Nephron (organoid): ENCODE measurements at regions not wholly inside any gene's neighbourhood (a gene's known extent, or its start where the extent isn't known, plus 50 kb on each side); places are given as distances from the start of the nearest gene placed in this dataset.

Experiments
- H3K27ac Mint-ChIP-seq, 3 experiments: 2 replicates each; pipeline ENCODE4 v1.8.0; 2020; ENCODE audit warnings: mixed read lengths in 3 of 3, mild to moderate bottlenecking in 2 of 3, moderate library complexity in 1 of 3
- H3K27me3 Mint-ChIP-seq: 2 replicates; pipeline ENCODE4 v1.8.0; 2021; ENCODE audit warnings: low read depth, mild to moderate bottlenecking, moderate library complexity, mixed read lengths
- H3K36me3 Mint-ChIP-seq: 2 replicates; pipeline ENCODE4 v1.8.0; 2020; ENCODE audit warnings: low read depth, mixed read lengths
- H3K4me1 Mint-ChIP-seq: 2 replicates; pipeline ENCODE4 v1.8.0; 2020; ENCODE audit warnings: mixed read lengths
- H3K4me3 Mint-ChIP-seq, 3 experiments: 2 replicates each; pipeline ENCODE4 v1.8.0; 2020; ENCODE audit warnings: mild to moderate bottlenecking in 3 of 3, mixed read lengths in 3 of 3, moderate library complexity in 2 of 3
- H3K9me3 Mint-ChIP-seq: 2 replicates; pipeline ENCODE4 v1.8.0; 2020; ENCODE audit warnings: mixed read lengths
- TF ChIP-seq, protein P1 (sequence below), 3 experiments: fragments of 200-600 bp; sonication (generic); IDR thresholded peaks; one replicate each; pipeline ENCODE4 v1.5.0; 2021; ENCODE audit warnings: antibody characterized with exemption in 3 of 3; ENCODE audit not compliant: unreplicated experiment in 3 of 3

DNA sequence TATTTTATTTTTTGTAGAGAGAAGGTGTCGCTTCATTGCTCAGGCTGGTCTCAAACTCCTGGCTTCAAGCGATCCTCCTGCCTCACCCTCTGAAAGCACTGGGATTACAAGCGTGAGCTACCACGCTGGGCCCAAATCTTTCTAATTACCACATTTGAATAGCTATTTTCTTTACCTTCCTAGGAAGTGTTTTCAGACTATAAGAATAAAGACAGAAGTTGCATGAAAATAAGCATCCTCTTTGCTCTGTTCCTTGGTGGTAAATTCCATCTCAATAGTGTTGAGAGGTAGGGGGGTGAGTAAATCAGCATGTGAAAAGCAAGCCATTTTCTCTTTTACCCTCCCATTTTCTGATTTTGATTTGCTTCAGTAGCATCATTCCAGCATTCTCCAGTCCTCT, 122.4 kb downstream of the LARP7 start:
- Mint-ChIP-seq H3K27ac (no peak overlapping the region), H3K4me1 (peaks cover 5% of the 10 kb centered on the region), H3K36me3 (no peaks in the 10 kb centered on the region), H3K9me3 (no peaks in the 10 kb centered on the region), H3K4me3 (no peak overlapping the region), H3K27me3 (no peaks in the 10 kb centered on the region)
- TF ChIP-seq, protein P1, sequence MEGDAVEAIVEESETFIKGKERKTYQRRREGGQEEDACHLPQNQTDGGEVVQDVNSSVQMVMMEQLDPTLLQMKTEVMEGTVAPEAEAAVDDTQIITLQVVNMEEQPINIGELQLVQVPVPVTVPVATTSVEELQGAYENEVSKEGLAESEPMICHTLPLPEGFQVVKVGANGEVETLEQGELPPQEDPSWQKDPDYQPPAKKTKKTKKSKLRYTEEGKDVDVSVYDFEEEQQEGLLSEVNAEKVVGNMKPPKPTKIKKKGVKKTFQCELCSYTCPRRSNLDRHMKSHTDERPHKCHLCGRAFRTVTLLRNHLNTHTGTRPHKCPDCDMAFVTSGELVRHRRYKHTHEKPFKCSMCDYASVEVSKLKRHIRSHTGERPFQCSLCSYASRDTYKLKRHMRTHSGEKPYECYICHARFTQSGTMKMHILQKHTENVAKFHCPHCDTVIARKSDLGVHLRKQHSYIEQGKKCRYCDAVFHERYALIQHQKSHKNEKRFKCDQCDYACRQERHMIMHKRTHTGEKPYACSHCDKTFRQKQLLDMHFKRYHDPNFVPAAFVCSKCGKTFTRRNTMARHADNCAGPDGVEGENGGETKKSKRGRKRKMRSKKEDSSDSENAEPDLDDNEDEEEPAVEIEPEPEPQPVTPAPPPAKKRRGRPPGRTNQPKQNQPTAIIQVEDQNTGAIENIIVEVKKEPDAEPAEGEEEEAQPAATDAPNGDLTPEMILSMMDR (IDR thresholded peaks at IDR 0.05; ENCODE audit: unreplicated experiment in 3 of 3): no peak

DNA sequence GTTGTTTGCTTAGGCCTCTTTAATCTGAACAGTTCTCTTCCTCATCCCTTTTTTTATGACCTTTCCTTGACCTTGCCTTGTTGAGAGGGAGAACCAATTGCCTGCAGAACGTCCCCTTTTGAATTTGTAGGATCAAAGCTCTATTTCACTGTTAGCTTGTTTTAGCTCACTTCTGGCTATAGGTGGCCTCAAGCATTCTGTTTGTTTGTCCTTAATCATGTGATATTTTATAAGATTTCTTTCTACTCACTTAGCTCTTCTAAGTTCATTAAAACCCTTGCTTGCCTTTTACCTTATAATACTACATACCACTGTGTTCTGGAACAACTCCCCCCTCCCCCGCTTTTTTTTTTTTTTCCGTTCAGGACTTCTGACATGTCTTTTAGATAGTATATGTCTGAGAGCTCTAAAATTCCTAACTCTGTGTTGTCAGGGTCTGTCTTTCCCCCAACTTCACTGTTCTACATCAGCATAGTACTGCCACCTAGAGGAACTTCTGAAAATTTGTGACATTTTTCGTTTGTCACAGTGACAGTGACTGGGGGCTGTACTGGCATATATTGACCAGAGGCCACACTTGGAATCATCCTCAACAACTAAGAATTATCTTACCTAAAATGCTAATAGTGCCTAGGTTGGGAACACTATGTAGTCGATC, 128.5 kb downstream of the LARP7 start:
- peak overlapping the region; percentile 48 to 64 (median 56) for H3K27ac Mint-ChIP-seq
- H3K27me3 Mint-ChIP-seq: no peaks in the 10 kb centered on the region
- no peaks in the 10 kb centered on the region for H3K9me3 Mint-ChIP-seq
- H3K4me1 Mint-ChIP-seq: peaks cover 13% of the 10 kb centered on the region
- H3K36me3 Mint-ChIP-seq: no peaks in the 10 kb centered on the region
- TF ChIP-seq, protein P1 (IDR thresholded peaks at IDR 0.05; ENCODE audit: unreplicated experiment in 3 of 3): peak; percentile 47 to 65 (median 49)
- H3K4me3 Mint-ChIP-seq: peak overlapping the region; percentile 10 to 14 (median 13)

DNA sequence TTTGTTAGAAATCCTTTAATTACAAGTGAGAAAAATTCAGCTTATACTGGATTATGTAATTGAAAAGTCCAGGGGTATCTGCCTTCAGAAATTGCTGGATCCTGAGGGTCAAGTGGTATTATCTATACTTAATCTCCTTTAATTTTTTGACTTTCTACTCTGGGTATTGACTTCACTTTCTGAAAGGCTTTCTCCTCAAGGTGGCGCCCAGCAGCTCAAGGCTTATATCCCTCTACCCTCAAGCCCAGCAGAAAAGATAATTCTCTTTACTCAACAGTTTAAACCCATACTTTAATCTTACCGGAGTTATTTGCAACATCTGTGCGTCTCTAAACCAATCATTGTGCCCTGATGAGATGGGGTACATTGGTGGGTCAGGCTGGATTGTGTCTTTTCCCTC, 129.5 kb downstream of the LARP7 start:
- Mint-ChIP-seq H3K27ac (peak overlapping the region in 1 of 3 experiments; percentile 13), H3K27me3 (no peaks in the 10 kb centered on the region), H3K4me1 (peaks cover 13% of the 10 kb centered on the region), H3K36me3 (no peaks in the 10 kb centered on the region), H3K9me3 (no peaks in the 10 kb centered on the region), H3K4me3 (no peak overlapping the region)
- TF ChIP-seq, protein P1 (IDR thresholded peaks at IDR 0.05; ENCODE audit: unreplicated experiment in 3 of 3): peak in 2 of 3 experiments; percentile 37 to 44

DNA sequence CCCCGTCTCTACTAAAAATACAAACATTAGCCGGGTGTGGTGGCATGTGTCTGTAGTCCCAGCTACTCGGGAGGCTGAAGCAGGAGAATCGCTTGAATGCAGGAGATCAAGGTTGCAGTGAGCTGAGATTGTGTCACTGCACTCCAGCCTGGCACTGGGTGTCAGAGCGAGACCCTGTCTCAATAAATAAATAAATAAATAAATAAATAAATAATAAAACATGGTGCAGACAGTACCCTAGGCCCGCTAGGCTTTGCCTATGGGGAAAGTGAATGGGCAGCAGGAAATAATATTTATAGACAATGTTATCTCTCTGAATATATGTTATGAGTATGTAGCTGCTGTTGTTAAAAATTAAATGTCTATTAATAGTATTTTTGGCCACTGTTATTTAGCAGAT, 130.4 kb downstream of the LARP7 start:
- no peaks in the 10 kb centered on the region for H3K9me3 Mint-ChIP-seq
- TF ChIP-seq, protein P1 (IDR thresholded peaks at IDR 0.05; ENCODE audit: unreplicated experiment in 3 of 3): no peak
- no peaks in the 10 kb centered on the region for H3K36me3 Mint-ChIP-seq
- H3K27ac Mint-ChIP-seq: no peak overlapping the region
- peaks cover 13% of the 10 kb centered on the region for H3K4me1 Mint-ChIP-seq
- H3K4me3 Mint-ChIP-seq: no peak overlapping the region
- H3K27me3 Mint-ChIP-seq: no peaks in the 10 kb centered on the region

DNA sequence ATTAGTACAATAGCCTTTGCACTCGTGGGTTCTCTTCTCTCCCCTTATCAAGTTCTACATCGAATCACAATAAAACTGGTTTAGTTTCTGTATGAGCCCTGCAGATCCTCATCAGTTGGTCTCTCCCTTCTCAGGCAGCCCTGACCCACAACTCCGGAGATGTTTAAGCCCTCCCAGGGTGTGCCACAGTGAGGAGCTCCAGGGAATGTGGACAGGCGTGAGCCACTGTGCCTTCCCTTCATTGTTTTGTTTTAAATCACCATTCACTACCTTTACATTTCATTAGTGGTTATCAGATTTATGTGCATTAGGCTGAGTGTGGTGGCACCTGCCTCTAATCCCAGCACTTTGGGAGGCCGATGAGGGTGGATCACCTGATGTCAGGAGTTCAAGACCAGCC, 133.2 kb downstream of the LARP7 start:
- Mint-ChIP-seq H3K36me3 (no peaks in the 10 kb centered on the region), H3K9me3 (no peaks in the 10 kb centered on the region), H3K27ac (no peak overlapping the region), H3K4me3 (no peak overlapping the region), H3K4me1 (peaks cover 7% of the 10 kb centered on the region), H3K27me3 (no peaks in the 10 kb centered on the region)
- TF ChIP-seq, protein P1 (IDR thresholded peaks at IDR 0.05; ENCODE audit: unreplicated experiment in 3 of 3): no peak

DNA sequence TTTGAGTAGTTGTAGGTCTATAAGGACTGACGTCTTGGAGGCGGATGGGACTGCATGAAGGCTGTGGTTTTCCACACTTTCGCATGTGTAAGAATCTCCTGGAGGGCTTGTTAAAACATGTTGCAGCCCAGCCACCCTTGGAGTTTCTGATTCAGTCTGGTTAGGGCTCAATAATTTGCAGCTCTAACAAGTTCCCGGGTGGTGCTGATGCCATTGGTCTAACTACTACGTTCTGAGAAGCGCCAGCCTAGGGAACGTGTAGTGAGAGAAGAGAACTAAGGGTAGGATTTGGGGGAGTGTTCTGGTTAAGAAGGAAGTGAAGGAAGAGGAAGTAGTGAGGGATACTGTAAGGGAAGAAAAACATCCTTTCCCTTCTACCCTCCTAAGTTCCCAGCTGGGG, 138.9 kb downstream of the LARP7 start:
- H3K4me1 Mint-ChIP-seq: no peaks in the 10 kb centered on the region
- TF ChIP-seq, protein P1 (IDR thresholded peaks at IDR 0.05; ENCODE audit: unreplicated experiment in 3 of 3): no peak
- H3K4me3 Mint-ChIP-seq: no peak overlapping the region
- no peak overlapping the region for H3K27ac Mint-ChIP-seq
- H3K36me3 Mint-ChIP-seq: no peaks in the 10 kb centered on the region
- no peaks in the 10 kb centered on the region for H3K27me3 Mint-ChIP-seq
- H3K9me3 Mint-ChIP-seq: peaks cover 5% of the 10 kb centered on the region
